Middle frontal gyrus (tissue), 1 donor: ENCODE measurements at regions not wholly inside any gene's neighbourhood (a gene's known extent, or its start where the extent isn't known, plus 50 kb on each side); places are given as distances from the start of the nearest gene placed in this dataset.

ENCODE experiments used
- DNase-seq: peaks from one replicate; pipeline ENCODE4 v3.0.0-alpha.2; 2015; ENCODE audit warnings: low spot score; ENCODE audit errors: extremely low spot score

DNA sequence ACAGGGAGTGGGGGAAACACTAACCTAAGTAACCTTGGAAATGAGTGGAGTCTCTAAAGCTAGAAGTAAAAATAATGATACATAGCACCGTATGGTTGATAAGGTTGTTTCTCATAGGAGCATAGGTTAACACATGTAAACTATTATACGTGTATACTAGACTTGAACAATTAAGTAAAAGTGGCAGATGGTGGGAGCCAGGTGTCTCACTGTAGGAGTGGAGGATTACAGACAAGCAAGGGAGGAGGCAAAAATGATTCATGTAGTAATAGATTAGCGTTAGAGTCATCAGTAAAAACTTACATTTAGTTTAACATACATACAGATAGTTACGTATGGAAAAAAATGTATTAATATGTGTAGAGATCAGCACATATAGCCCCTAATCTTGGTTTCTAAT is 138.4 kb upstream of the DSCAM start:
- DNase-seq: no peak

DNA sequence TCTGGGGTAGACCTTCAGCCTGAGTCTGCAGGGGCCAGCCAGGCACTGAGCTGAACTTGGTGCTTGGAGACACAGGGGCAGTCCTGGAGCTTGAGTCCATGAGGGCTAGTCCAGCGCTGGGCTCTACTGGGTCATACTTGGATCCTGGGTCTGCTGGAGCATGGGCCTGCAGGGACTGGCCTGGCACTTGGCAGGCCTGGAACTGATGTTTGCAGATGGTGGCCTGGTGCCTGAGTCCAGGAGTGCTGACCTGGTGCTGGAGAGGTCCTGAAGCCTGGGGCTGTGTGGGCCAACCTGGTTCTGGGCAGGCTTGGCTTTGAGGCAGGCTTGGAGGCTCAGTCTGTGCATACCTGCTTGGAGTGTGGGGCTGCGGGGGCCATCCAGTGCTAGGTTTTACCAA is 143.4 kb upstream of the DSCAM start:
- no peak for DNase-seq

DNA sequence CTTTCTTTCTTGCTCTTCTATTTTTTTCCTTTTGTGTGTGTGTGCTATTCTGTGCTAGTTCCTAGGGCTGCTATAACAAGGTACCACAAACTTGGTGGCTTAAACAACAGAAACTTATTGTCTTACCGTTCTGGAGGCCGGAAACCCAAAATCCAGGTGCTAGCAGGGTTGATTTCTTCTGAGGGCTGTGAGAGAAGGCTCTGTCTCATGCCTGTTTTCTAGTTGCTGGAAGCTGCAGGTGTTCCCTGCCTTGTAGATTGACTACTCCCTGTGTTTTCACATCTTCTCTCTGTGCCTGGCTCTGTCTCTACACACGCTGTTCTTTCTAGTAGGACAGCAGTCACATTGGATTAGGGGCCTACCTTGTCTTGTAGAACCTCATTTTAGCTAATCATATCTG is 150.9 kb upstream of the DSCAM start:
- DNase-seq: no peak

DNA sequence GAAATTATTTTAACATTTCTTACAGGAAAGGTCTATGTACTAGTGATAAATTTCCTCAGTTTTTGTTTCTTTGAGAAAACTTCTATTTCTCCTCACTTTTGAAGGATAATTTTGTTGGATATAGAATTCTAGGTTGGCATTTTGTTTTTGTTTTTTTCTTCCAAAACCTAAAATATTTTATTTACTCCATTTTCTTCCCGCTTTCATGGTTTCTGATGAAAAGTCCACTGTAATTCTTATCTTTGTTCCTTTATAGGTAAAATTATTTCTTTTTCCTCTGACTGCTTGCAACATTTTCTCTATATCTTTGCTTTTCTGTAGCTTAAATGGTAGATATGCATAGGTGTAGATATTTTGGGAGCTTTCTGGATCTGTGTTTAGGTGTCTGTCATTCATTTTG is 153.9 kb upstream of the DSCAM start:
- no peak for DNase-seq

DNA sequence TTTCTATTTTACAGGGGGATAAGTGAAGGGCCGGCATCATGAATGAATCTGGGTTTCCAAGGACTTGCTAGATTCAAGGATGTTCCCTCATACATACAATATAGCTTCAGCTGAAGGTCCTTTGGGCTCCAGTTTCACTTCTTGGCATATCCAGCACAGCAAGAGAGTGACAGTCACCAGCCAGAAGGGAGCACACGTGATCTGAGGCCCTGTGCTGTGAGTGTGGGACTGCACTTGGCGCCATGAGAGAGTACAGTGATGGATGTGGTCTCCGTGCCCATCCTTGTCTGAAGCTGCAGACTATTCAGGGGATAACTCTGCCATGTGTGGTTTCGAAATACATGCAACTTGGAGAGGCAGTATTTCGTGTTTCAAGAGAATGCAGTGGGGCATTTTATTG is 159.7 kb upstream of the DSCAM start:
- no peak for DNase-seq

DNA sequence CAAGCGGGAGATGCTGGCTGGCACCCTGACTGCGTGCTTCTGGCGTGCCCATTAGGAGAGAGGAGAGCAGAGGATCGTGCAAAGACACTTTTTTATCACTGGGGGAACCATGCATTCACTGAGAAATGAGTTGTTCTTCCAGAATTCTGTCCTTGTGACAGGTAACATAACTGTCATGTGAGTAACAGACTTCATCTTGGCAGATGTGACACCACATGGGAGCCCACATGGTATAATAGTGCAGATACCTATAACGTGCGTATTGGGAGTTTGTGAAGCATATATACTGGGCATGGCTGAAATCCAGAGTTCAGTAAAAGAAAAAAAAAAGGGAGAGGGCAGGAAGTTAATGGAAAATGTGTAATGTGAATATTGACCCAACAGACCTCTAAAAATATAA is 159.6 kb upstream of the BACE2 start:
- no peak for DNase-seq

DNA sequence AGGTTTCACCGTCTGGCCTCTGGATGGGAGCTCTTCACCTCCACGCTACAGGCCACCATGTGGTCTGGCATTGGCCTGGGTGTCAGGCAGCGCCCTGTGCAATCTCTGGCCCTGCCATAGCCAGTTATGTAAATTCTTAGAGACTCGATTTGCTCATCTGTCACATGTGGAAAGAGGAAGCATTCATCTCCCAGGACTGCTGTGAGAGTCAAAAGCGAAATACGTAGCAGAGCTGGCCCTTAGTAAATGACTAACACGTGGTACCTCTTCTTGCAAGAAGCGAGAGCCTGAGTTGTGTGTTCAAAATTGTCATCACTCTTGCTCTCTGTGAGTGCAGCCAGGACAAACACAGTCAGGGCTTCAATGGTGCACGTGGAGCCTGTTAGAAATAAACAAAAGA is 159.0 kb upstream of the BACE2 start:
- no peak for DNase-seq

DNA sequence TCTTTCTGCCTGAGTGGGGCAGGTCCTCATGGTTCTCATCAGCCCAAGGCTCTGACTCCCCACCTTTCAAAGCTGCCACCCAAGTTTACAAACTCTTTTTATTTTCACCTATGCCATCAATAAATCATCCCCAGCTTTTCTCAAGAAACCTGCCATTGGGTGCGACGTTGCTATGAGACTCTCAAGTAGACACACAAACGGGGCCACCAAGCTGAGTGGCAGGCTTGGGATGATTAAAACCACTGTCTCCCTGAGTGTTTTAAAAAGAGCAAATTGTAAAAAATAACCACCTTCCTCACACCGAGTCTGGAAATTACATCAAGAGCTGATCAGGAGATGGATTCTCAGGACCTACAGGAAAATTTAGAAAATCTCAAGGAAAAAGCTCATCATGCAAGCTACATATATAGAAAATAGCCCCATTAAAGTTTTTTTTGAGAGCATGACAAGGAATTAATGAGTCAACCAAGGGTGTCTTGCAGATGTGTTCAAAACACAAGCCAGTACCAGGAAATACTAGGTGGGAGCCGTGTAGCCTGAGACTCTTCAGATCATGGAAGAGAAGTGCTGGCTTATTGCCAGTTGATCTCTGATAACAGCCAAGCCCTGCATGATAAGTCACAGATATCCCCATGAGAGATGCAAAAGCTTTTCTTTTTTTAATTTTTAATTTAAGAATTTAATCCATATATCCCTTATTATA is 158.4 kb upstream of the BACE2 start:
- no peak for DNase-seq

DNA sequence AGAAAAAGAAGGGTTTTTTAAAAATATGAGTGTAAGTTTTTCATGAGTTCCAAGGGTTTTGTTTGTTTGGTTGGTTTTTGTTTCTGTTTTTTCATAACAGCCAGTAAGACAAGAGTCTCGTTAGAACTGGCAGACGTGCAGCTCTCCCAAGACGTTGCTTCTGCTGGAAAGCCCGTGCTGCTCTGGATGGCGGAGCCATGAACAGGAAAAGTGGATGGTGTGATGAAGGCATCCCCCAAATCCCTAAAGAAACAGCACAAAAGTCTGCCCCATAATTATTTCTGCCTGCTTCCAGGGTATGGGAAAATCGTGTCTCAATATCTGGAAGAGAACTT is 157.9 kb upstream of the BACE2 start:
- no peak for DNase-seq

DNA sequence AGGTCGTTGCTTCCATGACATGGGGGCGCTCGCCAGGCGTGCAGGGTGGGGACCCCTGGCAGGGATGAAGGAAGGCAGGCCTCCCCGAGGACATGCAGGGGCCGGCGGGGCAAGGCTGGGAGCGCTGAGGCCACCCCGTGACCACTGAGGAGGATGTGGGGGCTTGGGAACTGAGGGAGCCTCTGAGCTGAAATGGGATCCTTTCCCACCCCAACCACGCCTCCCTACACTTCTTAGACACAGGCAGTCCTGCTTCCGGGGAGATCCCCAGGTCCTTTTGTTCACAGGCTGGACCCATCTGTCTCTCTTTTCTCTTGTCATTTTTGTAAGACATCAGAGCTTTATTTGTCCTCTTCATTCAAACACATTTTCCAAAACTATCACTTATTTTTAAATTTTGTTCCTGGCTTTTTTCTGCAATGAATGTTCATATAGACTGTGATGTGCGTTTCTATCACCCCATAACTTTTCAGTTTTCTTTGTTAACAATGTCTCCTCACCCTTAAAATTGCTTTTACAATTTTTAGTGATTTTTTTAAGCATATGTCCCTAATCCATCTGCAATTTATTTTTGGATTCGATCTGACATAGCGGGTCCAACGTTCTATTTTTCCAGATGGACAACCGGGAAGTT is 156.7 kb upstream of the BACE2 start:
- DNase-seq: no peak

DNA sequence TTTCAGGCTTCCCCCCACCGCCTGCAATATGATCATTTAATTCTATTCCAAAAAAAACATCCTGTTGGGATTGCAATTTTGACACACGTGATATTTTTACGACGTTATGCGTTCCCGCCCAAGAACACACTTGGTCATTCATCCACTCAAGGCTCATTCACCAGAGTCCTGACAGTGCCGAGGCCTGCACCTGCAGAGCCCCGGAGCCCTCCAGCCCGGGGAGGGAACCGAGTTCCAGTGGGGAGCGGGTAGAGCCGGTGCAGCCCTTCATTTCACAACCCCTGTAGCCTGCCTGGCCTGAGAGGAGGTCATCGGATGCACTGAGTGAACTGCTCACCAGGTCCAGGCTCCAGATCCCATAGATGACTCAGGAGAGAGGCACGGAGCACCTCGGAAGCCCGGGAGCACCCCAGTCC is 156.0 kb upstream of the BACE2 start:
- no peak for DNase-seq

DNA sequence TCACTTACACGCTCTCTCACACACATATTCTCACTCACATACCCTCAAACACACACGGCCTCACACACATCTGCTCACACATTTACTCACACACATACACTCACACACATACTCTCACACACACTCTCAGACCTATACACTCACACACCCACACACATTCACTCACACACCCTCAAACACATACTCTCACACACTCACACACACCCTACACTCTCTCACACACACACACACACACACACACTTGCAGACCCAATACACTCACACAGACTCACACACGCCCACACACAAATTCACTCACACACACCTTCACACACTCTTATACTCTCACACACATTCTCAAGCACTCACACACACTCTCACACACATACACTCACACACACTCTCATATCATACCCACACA is 155.5 kb upstream of the BACE2 start:
- no peak for DNase-seq

DNA sequence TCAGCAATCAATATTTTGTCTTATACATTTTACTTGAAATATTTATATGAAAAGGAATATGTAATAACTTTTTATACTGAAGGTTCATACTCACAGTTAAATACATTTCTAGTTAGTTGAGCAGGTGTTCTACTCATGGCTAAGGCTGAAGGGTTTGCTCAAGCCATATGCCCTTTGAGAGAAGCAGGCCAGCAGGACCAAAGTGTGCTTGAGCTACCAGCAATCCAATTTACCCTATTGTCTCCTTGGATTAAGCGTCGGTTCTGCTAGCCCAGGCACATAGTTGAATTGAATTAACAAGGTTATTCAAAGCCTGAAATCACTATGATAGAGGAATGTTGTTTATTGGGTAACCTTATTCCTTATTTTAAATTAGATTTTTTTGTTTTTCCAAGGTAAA is 151.5 kb upstream of the BACE2 start:
- no peak for DNase-seq

DNA sequence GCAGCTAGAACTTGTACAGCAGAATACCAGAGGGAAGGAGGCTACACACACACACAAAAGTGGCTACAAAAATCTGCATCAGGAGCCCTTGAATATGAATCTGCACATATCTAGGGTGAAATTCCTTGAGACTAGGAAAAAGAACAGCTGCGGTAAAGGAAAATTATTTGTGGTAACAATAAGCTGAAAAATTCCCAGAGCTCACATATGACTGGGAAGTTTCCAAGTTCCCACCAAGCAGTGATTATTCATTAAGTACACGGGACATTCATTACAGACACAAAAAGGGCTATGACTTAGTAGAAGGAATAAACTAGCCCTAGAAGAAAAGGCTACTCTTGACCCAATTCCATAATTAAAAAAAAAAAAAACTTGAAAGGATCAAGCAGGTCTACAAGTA is 149.5 kb upstream of the BACE2 start:
- DNase-seq: no peak

DNA sequence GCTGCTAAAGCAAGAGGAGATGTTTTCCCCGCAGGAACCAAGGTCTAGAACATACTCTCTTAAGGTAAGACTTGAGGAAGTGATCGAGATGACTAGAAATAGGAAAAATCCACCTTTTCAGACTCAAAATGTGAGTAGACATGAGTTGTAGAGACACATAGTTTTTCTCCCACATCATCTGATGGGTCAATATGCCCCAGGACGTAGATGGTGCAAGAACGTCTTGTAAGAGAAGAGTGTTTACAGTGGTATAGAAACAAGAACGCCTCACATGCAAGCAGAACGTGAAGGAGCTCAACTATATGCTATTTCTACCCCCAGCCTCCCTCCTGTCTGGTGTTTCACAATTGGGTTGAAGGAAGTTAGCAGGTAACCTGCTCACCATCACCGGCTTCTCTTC is 144.0 kb upstream of the BACE2 start:
- no peak for DNase-seq

DNA sequence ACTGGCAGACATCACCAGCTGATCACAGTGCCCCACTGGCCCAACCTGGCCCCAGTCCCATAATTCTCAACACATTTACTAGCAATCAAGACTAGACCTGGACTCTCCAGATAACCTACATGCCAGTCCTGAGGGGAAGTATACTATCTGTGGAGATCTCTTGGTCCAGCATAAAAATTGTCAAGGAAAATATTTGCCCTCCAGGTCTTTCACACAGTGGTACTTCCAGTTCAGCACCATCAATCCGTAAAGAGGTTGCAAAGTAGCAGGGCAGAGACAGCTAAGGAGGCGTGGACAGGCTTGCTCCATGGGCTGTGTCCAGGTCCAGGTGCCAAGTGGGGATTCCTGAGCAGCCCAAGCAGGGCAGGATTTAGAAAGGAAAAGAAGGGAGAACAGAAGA is 143.6 kb upstream of the BACE2 start:
- DNase-seq: no peak

DNA sequence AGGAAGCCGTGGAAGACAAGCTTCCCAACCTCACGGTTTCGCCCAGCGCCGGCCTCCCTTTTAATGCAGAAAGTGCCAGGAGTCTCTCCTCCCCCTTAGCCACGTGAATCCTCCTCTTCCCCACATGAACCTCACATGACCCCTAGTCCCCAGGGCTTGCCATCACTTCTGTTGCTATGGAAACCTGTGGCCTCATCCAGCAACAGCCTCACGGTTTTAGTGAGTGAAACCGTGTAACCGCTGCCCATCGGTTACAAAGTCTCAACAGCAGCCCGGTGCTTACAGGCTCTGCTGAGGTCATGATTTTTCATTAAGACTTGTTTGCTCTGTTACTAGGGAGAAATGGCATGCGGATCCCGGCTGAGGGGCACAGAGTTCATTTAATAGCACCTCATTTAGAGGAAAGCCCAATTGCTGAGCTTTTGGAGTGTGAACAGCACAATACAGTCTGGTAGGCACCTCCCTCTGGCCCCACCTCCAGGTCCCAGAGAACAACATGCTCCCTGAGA is 143.2 kb upstream of the BACE2 start:
- no peak for DNase-seq

DNA sequence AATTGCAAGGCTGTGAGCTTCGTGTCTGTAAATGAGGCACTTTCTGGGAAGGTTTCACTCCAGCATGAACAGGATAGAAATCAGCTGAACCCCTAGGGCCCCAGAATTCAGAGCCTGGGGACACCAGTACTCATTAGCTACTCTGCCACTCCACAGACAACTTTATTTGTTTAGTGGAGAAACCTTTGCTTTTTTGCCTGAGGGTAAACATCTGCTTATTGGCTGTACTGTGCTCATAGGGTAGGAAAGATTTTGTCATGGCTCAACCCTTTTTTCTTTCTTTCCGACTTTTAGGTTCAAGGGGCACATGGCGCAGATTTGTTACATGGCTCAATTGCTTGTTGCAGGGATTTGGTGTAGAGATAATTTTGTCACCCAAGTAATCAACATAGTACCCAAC is 138.4 kb upstream of the BACE2 start:
- no peak for DNase-seq

DNA sequence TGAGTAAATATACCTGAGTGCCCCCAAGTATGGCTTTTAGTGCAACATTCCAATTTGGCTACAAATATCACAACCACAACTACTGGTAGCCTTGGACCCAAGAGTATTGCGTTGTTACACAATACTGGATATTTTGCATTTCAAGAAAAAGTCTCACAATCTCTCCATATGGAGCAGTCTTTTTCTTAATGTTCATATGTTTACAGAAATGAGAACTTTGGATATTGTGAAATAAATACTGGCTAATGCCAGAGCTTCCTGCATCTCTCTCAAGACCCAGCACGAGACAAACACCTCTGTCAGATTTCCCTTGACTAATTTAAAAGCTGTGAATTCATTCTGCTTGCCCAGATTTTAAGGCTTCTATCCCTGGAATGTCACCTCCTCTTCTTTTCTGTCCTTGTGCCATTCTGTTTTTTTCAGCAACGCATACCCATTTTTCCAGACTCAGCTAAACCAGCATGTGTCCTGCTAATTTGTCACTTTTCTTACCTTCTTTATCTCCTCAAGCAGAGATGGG is 136.2 kb upstream of the BACE2 start:
- DNase-seq: no peak

DNA sequence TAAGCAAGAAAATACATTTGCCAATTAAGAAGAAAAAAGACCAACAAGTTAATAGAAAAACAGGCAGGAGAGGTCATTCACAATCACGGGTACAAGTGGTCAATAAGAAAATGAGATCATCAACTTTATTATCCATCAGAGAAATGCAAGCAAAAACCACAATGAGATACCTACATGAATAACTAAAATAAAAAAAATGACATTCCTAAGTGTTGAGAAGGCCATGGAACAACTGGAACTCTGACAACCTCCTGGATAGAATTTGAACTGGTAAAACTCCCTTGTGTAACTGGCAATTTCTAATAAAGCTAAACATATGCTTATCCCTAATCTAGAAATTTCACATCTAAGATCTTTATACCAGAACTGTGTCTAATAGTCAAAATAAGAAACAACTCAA is 135.4 kb upstream of the BACE2 start:
- no peak for DNase-seq

DNA sequence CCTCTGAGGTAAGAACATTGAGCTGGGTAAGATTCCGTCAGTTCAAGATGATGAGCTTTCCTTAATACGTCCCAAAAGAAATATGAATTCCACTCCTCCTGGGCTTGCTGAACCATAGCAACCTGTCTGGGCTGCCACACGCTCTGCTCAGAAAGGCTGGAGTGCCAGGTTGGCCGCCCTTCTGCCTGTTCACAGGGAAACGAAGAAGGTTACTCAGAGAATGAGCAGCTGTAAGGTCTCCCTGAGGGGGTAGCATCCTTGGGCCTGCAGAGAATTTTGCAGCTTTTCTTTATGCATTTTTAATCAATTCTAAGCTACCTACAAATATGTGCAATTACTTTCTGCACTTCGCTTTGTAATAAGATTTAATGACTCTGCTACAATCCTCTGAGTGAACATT is 130.7 kb upstream of the BACE2 start:
- DNase-seq: no peak

DNA sequence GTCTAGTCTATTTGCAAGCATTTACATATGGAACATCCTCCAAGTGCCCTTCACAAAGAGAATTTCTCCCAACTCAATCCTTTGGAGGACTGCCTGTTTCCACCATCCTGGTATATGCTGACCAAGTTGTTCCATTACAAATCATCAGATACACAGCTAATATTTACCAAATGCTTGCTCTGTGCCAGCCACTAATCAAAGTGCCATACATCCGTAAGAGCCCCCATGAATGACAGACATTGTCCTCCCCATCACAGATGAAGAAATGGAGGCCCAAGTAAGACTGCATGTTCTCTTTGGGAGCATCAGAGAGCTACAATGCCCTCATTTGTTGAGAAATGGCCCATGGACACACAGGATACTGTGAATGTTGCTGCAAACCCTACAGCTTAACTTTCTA is 130.0 kb upstream of the BACE2 start:
- DNase-seq: no peak

DNA sequence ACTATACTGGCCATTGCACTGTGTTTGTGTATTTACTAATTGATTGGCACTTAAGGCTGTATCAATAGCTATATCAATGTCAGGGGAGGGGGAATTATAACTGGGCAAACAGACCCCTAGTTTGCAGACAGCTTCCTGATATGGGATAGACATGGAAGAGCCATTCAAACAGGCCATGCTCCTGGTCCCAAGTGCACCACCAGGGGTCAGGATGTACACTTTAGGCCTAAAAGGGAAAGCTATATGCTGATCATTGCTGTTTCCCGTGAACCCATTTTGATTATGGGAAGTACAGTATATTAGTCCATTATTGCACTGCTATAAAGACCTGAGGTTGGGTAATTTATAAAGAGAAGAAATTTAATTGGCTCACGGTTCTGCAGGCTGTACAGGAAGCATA is 124.9 kb upstream of the BACE2 start:
- DNase-seq: no peak
